Keratinocyte (primary cell): ENCODE measurements at regions not wholly inside any gene's neighbourhood (a gene's known extent, or its start where the extent isn't known, plus 50 kb on each side); places are given as distances from the start of the nearest gene placed in this dataset.

Experiments
- DNase-seq: peaks from one replicate; pipeline ENCODE4 v3.0.0-alpha.2; 2011; ENCODE audit warnings: low read depth, missing footprints, low spot score
- FAIRE-seq: peaks from 2 replicates; lab custom pipeline; 2011; peaks lifted over from hg19 to GRCh38; lab: Jason Lieb, UNC
- H2AFZ ChIP-seq: 2 replicates; pipeline ENCODE4 v1.6.0; 2012; ENCODE audit warnings: low read length, control low read depth, inconsistent platforms; ENCODE audit not compliant: control insufficient read depth
- H3K27ac ChIP-seq: 2 replicates; pipeline ENCODE4 v1.5.1; 2011; ENCODE audit warnings: low read length; ENCODE audit not compliant: control insufficient read depth, insufficient read depth
- H3K27me3 ChIP-seq: 3 replicates; pipeline ENCODE4 v1.6.0; 2011; ENCODE audit warnings: low read length; ENCODE audit not compliant: control insufficient read depth, insufficient read depth; ENCODE audit errors: extremely low read depth
- H3K36me3 ChIP-seq, 2 experiments: 2 replicates in 1 of 2; 3 replicates in 1 of 2; pipeline ENCODE4 v1.5.1; 2011; ENCODE audit warnings: low read length in 2 of 2, mild to moderate bottlenecking in 1 of 2; ENCODE audit not compliant: control insufficient read depth in 2 of 2, insufficient read depth in 2 of 2; ENCODE audit errors: extremely low read depth in 1 of 2
- H3K4me1 ChIP-seq: 3 replicates; pipeline ENCODE4 v1.5.1; 2011; ENCODE audit warnings: low read length; ENCODE audit not compliant: control insufficient read depth, insufficient read depth; ENCODE audit errors: extremely low read depth
- H3K4me2 ChIP-seq: 3 replicates; pipeline ENCODE4 v1.6.0; 2011; ENCODE audit warnings: low read depth, low read length; ENCODE audit not compliant: control insufficient read depth, insufficient read depth; ENCODE audit errors: extremely low read depth
- H3K4me3 ChIP-seq, 3 experiments: fragments of 200-600 bp in 1 of 3; sonication (generic) in 1 of 3; 2 replicates in 2 of 3; 3 replicates in 1 of 3; pipeline ENCODE4 v1.5.1; 2011 to 2016; ENCODE audit warnings: low read length in 3 of 3, mild to moderate bottlenecking in 3 of 3, control low read depth in 2 of 3, inconsistent platforms in 1 of 3, low read depth in 1 of 3, mixed read lengths in 1 of 3, mixed run types in 1 of 3, moderate library complexity in 1 of 3; ENCODE audit not compliant: control insufficient read depth in 2 of 3, insufficient read depth in 2 of 3; ENCODE audit errors: extremely low read depth in 1 of 3
- H3K79me2 ChIP-seq: 2 replicates; pipeline ENCODE4 v1.6.0; 2012; ENCODE audit warnings: low read length; ENCODE audit not compliant: control insufficient read depth, insufficient read depth
- H3K9ac ChIP-seq: 3 replicates; pipeline ENCODE4 v1.6.0; 2011; ENCODE audit warnings: low read length; ENCODE audit not compliant: control insufficient read depth, insufficient read depth; ENCODE audit errors: extremely low read depth
- H3K9me1 ChIP-seq: 3 replicates; pipeline ENCODE4 v1.6.0; 2011; ENCODE audit warnings: low read length; ENCODE audit not compliant: control insufficient read depth, insufficient read depth; ENCODE audit errors: extremely low read depth
- H3K9me3 ChIP-seq: 2 replicates; pipeline ENCODE4 v1.5.1; 2012; ENCODE audit warnings: low read depth, low read length; ENCODE audit not compliant: control insufficient read depth
- H4K20me1 ChIP-seq: 3 replicates; pipeline ENCODE4 v1.6.0; 2011; ENCODE audit warnings: low read length; ENCODE audit not compliant: control insufficient read depth, insufficient read depth; ENCODE audit errors: extremely low read depth
- CTCF ChIP-seq, 3 experiments: IDR thresholded peaks in 1 of 3; conservative IDR thresholded peaks in 1 of 3; optimal IDR thresholded peaks in 1 of 3; 2 replicates in 2 of 3; 3 replicates in 1 of 3; pipeline versions ENCODE3 to v1.5.1; 2011; ENCODE audit warnings: low read length in 3 of 3, mild to moderate bottlenecking in 3 of 3, moderate library complexity in 2 of 3, control low read depth in 1 of 3, inconsistent platforms in 1 of 3; ENCODE audit not compliant: insufficient read depth in 2 of 3; ENCODE audit errors: extremely low read depth in 1 of 3
- EZH2 ChIP-seq: IDR thresholded peaks from one replicate; pipeline ENCODE4 v1.6.1; 2012; ENCODE audit warnings: inconsistent platforms, mild to moderate bottlenecking, low read length, moderate library complexity
- dilution Hi-C: fragments of 300-500 bp; cut with MboI; formaldehyde crosslinking; loops from one replicate; pipeline ENCODE4 v1.7.0; 2020; ENCODE audit warnings: low sequenced_read_pairs; ENCODE audit not compliant: extremely low pct_ligation_motif_present

DNA sequence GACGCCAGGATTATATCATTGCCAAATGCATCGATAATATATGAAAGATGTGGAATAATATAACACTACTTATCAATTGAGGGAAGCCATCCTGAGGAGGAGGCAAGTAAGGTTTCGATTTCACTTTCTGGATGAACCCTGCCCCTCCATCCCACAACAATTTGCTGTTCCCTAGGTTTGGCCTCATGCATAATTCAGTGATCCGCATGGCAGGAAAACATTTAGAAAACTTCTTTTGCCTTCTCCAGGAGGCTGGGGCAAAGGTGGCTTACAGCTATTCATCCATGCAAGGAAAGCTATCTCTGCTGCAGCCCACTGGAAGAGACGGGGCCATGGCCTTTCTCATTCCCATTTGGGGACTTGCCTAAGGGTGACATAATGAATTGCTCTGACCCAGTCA is 489.4 kb upstream of the CADM1 start:
- Histone ChIP-seq H2AFZ (no peak overlapping the region), H3K9ac (no peak overlapping the region), H3K27ac (no peak overlapping the region), H3K9me1 (no peaks in the 10 kb centered on the region), H3K79me2 (no peaks in the 10 kb centered on the region), H3K36me3 (no peaks in the 10 kb centered on the region), H3K4me1 (no peaks in the 10 kb centered on the region), H3K4me3 (no peak overlapping the region), H3K27me3 (no peaks in the 10 kb centered on the region), H3K4me2 (no peak overlapping the region), H4K20me1 (no peaks in the 10 kb centered on the region), H3K9me3 (no peaks in the 10 kb centered on the region)
- dilution Hi-C loops = no loop called here
- TF ChIP-seq CTCF (optimal IDR thresholded peaks at IDR 0.05 in 1 of 3, IDR thresholded peaks at IDR 0.05 in 1 of 3, conservative IDR thresholded peaks at IDR 0.05 in 1 of 3; ENCODE audit: extremely low read depth in 1 of 3, insufficient read depth in 2 of 3, low read length in 3 of 3) (no peak), EZH2 (no peak)
- FAIRE-seq (no peak), DNase-seq (no peak)

GRCh38 chr11:115990004-115990447 is 485.8 kb upstream of the CADM1 start:
- Histone ChIP-seq H3K9ac (no peak overlapping the region), H2AFZ (no peak overlapping the region), H3K36me3 (no peaks in the 10 kb centered on the region), H3K4me1 (no peaks in the 10 kb centered on the region), H4K20me1 (no peaks in the 10 kb centered on the region), H3K79me2 (no peaks in the 10 kb centered on the region), H3K9me1 (no peaks in the 10 kb centered on the region), H3K27me3 (no peaks in the 10 kb centered on the region), H3K4me3 (no peak overlapping the region), H3K9me3 (no peaks in the 10 kb centered on the region), H3K4me2 (peak overlapping the region; percentile 16), H3K27ac (no peak overlapping the region)
- FAIRE-seq (no peak), DNase-seq (no peak)
- dilution Hi-C loops = no loop called here
- TF ChIP-seq EZH2 (no peak), CTCF (optimal IDR thresholded peaks at IDR 0.05 in 1 of 3, IDR thresholded peaks at IDR 0.05 in 1 of 3, conservative IDR thresholded peaks at IDR 0.05 in 1 of 3; ENCODE audit: extremely low read depth in 1 of 3, insufficient read depth in 2 of 3, low read length in 3 of 3) (peak; percentile 44 to 80 (median 74))
